ENCODE measurements at regions not wholly inside any gene's neighbourhood (a gene's known extent, or its start where the extent isn't known, plus 50 kb on each side); places are given as distances from the start of the nearest gene placed in this dataset.

DNA sequence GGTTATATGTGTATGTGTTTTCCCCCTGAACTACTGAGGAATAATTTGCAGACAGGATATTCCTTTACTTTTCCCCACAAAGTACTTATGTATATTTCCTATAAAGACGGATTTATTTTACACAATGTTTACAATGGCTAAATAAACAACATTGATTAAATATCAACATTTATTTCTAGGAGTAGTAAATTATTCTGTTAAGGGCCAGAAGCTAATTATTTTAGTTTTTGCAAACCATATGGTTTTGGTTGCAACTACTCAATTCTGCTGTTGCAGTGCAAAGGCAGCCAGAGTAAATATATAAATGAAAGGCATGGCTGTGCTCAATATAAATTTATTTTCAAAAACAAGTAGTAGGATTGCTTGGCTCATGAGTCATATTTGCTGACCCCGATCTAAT lies 907.1 kb upstream of the MBL2 start:
- peaks cover 4 to 10% of the 10 kb centered on the region in 2 experiments for H3K4me1 Mint-ChIP-seq
- H4K8ac ChIP-seq (replicated peaks; ENCODE audit: insufficient read length, low read depth, low read length), result no peak overlapping the region
- no peak overlapping the region for H3K9ac ChIP-seq (ENCODE audit: extremely low read depth, insufficient read length, low read length)
- no peak overlapping the region for H3K18ac ChIP-seq (ENCODE audit: insufficient read length, low read depth, low read length)
- H3K4me3 Mint-ChIP-seq, result no peak overlapping the region
- no peak overlapping the region for H3K27ac ChIP-seq (ENCODE audit: insufficient read length, low read depth, low read length)
- no peaks in the 10 kb centered on the region for H3K23me2 ChIP-seq (ENCODE audit: insufficient read length, low read depth, low read length, poor library complexity, severe bottlenecking)
- no peaks in the 10 kb centered on the region for H3K9me3 ChIP-seq (ENCODE audit: control insufficient read depth, low read depth, low read length)
- WGBS (ENCODE audit: extremely low coverage, insufficient read length, low lambda C conversion rate), result no CpG with 5 or more reads among the region's 2 CpGs
- TF ChIP-seq, protein P1, sequence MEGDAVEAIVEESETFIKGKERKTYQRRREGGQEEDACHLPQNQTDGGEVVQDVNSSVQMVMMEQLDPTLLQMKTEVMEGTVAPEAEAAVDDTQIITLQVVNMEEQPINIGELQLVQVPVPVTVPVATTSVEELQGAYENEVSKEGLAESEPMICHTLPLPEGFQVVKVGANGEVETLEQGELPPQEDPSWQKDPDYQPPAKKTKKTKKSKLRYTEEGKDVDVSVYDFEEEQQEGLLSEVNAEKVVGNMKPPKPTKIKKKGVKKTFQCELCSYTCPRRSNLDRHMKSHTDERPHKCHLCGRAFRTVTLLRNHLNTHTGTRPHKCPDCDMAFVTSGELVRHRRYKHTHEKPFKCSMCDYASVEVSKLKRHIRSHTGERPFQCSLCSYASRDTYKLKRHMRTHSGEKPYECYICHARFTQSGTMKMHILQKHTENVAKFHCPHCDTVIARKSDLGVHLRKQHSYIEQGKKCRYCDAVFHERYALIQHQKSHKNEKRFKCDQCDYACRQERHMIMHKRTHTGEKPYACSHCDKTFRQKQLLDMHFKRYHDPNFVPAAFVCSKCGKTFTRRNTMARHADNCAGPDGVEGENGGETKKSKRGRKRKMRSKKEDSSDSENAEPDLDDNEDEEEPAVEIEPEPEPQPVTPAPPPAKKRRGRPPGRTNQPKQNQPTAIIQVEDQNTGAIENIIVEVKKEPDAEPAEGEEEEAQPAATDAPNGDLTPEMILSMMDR (conservative IDR thresholded peaks at IDR 0.05), result no peak
- H3K23ac ChIP-seq (ENCODE audit: insufficient read length, low read depth, low read length), result no peak overlapping the region
- no peak overlapping the region for H3K27ac Mint-ChIP-seq
- H3K36me3 Mint-ChIP-seq (ENCODE audit: insufficient read depth in 1 of 3, low read depth in 3 of 3), result no peaks in the 10 kb centered on the region
- no peak for DNase-seq
- H3K9me3 Mint-ChIP-seq, result no peaks in the 10 kb centered on the region
- H3K27me3 Mint-ChIP-seq (ENCODE audit: low read depth), result no peaks in the 10 kb centered on the region
- H4K91ac ChIP-seq (ENCODE audit: insufficient read length, low read depth, low read length), result no peak overlapping the region
- no peaks in the 10 kb centered on the region for H3K4me1 ChIP-seq (ENCODE audit: insufficient read depth, low read length)
- no peak overlapping the region for H2AK5ac ChIP-seq (ENCODE audit: insufficient read length, low read length)
- no peak overlapping the region for H4K5ac ChIP-seq (ENCODE audit: insufficient read length, low read depth, low read length)
- H2BK12ac ChIP-seq (ENCODE audit: insufficient read length, low read depth, low read length), result no peak overlapping the region
- H3K56ac ChIP-seq (ENCODE audit: insufficient read length, low read depth, low read length), result no peak overlapping the region
- H2BK120ac ChIP-seq (ENCODE audit: low read depth, low read length, poor library complexity, severe bottlenecking), result no peak overlapping the region
- H3K27me3 ChIP-seq (ENCODE audit: insufficient read depth, low read length), result no peaks in the 10 kb centered on the region
- H2BK15ac ChIP-seq (ENCODE audit: low read depth, low read length), result no peak overlapping the region
- no peaks in the 10 kb centered on the region for H3K79me1 ChIP-seq (ENCODE audit: insufficient read depth, low read depth, low read length, poor library complexity, severe bottlenecking)
- H3K14ac ChIP-seq (ENCODE audit: insufficient read depth, low read length), result no peak overlapping the region
- no peak overlapping the region for H3T11ph ChIP-seq (ENCODE audit: low read length)
- H3K4me2 ChIP-seq (ENCODE audit: insufficient read depth, insufficient read length, low read length), result no peak overlapping the region
- H4K20me1 ChIP-seq (ENCODE audit: control insufficient read depth, insufficient read depth, insufficient read length), result no peaks in the 10 kb centered on the region
- no peaks in the 10 kb centered on the region for H3K79me2 ChIP-seq (ENCODE audit: insufficient read depth, low read length)
- no peak overlapping the region for H2BK5ac ChIP-seq (ENCODE audit: insufficient read length, low read length)
- no peak overlapping the region for H2BK20ac ChIP-seq (ENCODE audit: low read depth, low read length, poor library complexity, severe bottlenecking)
- no peak overlapping the region for H2AFZ ChIP-seq (ENCODE audit: low read length)
- no peak overlapping the region for H3K4ac ChIP-seq (ENCODE audit: low read depth, low read length)
